ENCODE measurements at regions not wholly inside any gene's neighbourhood (a gene's known extent, or its start where the extent isn't known, plus 50 kb on each side); places are given as distances from the start of the nearest gene placed in this dataset.

GRCh38 chr6:14190929-14191224 is 73.3 kb downstream of the CD83 start:
- no peaks in the 10 kb centered on the region for H3F3A ChIP-seq (replicated peaks; ENCODE audit: low read depth)
- peaks cover 19% of the 10 kb centered on the region for H3K4me1 ChIP-seq (ENCODE audit: insufficient read depth)
- H3K27me3 Mint-ChIP-seq (ENCODE audit: insufficient read depth, low read depth, poor library complexity), result peaks cover 5% of the 10 kb centered on the region
- H3K27me3 ChIP-seq (ENCODE audit: insufficient read depth), result no peaks in the 10 kb centered on the region; the same call in 1 of the 2 replicates
- H4K20me1 ChIP-seq (replicated peaks; ENCODE audit: insufficient read depth), result no peaks in the 10 kb centered on the region
- H3K36me3 ChIP-seq (ENCODE audit: insufficient read depth), result no peaks in the 10 kb centered on the region
- no peak for ATAC-seq
- DNase-seq (ENCODE audit: low spot score), result no peak
- no peak overlapping the region for H3K27ac ChIP-seq (ENCODE audit: low read depth)
- H3K4me3 Mint-ChIP-seq, result no peak overlapping the region
- H2AFZ ChIP-seq, result no peak overlapping the region
- H3K4me2 ChIP-seq, result no peak overlapping the region
- H3K4me3 ChIP-seq, result no peak overlapping the region
- no peaks in the 10 kb centered on the region for H3K9me3 Mint-ChIP-seq
- TF ChIP-seq ZNF331 (CRISPR knock-in tag; IDR thresholded peaks at IDR 0.05; ENCODE audit: low read depth), result no peak
- no peak for TF ChIP-seq EZH2 (IDR thresholded peaks at IDR 0.05; ENCODE audit: low read depth, unreplicated experiment)
- no peak for TF ChIP-seq ZNF114 (CRISPR knock-in tag; IDR thresholded peaks at IDR 0.05)
- TF ChIP-seq REST (IDR thresholded peaks at IDR 0.05; ENCODE audit: unreplicated experiment), result no peak
- no peak for TF ChIP-seq CREB1 (CRISPR knock-in tag; IDR thresholded peaks at IDR 0.05; ENCODE audit: low read depth)
- no peak for TF ChIP-seq POLR2AphosphoS5 (IDR thresholded peaks at IDR 0.05; ENCODE audit: low read depth)
- no peak for TF ChIP-seq STAT1 (IDR thresholded peaks at IDR 0.05; ENCODE audit: unreplicated experiment)
- no peak for TF ChIP-seq JUNB (IDR thresholded peaks at IDR 0.05; ENCODE audit: unreplicated experiment)
- TF ChIP-seq EZH2phosphoT487 (IDR thresholded peaks at IDR 0.05; ENCODE audit: unreplicated experiment), result no peak
- TF ChIP-seq ETS1 (IDR thresholded peaks at IDR 0.05), result no peak
- TF ChIP-seq NANOG (IDR thresholded peaks at IDR 0.05; ENCODE audit: borderline replicate concordance), result no peak
- TF ChIP-seq, protein P1, sequence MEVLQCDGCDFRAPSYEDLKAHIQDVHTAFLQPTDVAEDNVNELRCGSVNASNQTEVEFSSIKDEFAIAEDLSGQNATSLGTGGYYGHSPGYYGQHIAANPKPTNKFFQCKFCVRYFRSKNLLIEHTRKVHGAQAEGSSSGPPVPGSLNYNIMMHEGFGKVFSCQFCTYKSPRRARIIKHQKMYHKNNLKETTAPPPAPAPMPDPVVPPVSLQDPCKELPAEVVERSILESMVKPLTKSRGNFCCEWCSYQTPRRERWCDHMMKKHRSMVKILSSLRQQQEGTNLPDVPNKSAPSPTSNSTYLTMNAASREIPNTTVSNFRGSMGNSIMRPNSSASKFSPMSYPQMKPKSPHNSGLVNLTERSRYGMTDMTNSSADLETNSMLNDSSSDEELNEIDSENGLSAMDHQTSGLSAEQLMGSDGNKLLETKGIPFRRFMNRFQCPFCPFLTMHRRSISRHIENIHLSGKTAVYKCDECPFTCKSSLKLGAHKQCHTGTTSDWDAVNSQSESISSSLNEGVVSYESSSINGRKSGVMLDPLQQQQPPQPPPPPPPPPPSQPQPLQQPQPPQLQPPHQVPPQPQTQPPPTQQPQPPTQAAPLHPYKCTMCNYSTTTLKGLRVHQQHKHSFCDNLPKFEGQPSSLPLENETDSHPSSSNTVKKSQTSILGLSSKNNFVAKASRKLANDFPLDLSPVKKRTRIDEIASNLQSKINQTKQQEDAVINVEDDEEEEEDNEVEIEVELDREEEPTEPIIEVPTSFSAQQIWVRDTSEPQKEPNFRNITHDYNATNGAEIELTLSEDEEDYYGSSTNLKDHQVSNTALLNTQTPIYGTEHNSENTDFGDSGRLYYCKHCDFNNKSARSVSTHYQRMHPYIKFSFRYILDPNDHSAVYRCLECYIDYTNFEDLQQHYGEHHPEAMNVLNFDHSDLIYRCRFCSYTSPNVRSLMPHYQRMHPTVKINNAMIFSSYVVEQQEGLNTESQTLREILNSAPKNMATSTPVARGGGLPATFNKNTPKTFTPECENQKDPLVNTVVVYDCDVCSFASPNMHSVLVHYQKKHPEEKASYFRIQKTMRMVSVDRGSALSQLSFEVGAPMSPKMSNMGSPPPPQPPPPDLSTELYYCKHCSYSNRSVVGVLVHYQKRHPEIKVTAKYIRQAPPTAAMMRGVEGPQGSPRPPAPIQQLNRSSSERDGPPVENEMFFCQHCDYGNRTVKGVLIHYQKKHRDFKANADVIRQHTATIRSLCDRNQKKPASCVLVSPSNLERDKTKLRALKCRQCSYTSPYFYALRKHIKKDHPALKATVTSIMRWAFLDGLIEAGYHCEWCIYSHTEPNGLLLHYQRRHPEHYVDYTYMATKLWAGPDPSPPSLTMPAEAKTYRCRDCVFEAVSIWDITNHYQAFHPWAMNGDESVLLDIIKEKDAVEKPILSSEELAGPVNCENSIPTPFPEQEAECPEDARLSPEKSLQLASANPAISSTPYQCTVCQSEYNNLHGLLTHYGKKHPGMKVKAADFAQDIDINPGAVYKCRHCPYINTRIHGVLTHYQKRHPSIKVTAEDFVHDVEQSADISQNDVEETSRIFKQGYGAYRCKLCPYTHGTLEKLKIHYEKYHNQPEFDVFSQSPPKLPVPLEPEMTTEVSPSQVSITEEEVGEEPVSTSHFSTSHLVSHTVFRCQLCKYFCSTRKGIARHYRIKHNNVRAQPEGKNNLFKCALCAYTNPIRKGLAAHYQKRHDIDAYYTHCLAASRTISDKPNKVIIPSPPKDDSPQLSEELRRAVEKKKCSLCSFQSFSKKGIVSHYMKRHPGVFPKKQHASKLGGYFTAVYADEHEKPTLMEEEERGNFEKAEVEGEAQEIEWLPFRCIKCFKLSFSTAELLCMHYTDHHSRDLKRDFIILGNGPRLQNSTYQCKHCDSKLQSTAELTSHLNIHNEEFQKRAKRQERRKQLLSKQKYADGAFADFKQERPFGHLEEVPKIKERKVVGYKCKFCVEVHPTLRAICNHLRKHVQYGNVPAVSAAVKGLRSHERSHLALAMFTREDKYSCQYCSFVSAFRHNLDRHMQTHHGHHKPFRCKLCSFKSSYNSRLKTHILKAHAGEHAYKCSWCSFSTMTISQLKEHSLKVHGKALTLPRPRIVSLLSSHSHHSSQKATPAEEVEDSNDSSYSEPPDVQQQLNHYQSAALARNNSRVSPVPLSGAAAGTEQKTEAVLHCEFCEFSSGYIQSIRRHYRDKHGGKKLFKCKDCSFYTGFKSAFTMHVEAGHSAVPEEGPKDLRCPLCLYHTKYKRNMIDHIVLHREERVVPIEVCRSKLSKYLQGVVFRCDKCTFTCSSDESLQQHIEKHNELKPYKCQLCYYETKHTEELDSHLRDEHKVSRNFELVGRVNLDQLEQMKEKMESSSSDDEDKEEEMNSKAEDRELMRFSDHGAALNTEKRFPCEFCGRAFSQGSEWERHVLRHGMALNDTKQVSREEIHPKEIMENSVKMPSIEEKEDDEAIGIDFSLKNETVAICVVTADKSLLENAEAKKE (CRISPR knock-in tag; IDR thresholded peaks at IDR 0.05), result no peak
- H3K36me3 Mint-ChIP-seq (ENCODE audit: low read depth), result no peaks in the 10 kb centered on the region
- H3K4me1 Mint-ChIP-seq, result peaks cover 24% of the 10 kb centered on the region
- H3K79me2 ChIP-seq (replicated peaks; ENCODE audit: insufficient read depth), result no peaks in the 10 kb centered on the region
- H3K27ac Mint-ChIP-seq, result no peak overlapping the region
- peaks cover 5% of the 10 kb centered on the region; the same call in 1 of the 2 replicates for H3K9me2 ChIP-seq (ENCODE audit: insufficient read depth)
